ENCODE measurements at regions not wholly inside any gene's neighbourhood (a gene's known extent, or its start where the extent isn't known, plus 50 kb on each side); places are given as distances from the start of the nearest gene placed in this dataset.
"Not testable (repeated sequence)": the region's sequence is repeated elsewhere in the genome, so short reads cannot be mapped to it uniquely, and the experiment has no call there.

GRCh38 chr13:56188582-56188981, 952.1 kb upstream of the PRR20A start:
- TF ChIP-seq EZH2 (IDR thresholded peaks at IDR 0.05; ENCODE audit: low read length, missing control alignments); CTCF (conservative IDR thresholded peaks at IDR 0.05 in 1 of 2, IDR thresholded peaks at IDR 0.05 in 1 of 2; ENCODE audit: low read depth in 1 of 2, low read length in 2 of 2): not testable (repeated sequence)
